ELF-1 (cell line): ENCODE measurements at regions not wholly inside any gene's neighbourhood (a gene's known extent, or its start where the extent isn't known, plus 50 kb on each side); places are given as distances from the start of the nearest gene placed in this dataset.
"Not testable (repeated sequence)": the region's sequence is repeated elsewhere in the genome, so short reads cannot be mapped to it uniquely, and the experiment has no call there.

Experiments used
- DNase-seq: peaks from one replicate; pipeline ENCODE4 v3.0.0-alpha.2; 2016; ENCODE audit warnings: low read depth, low spot score

- no peak for DNase-seq
Observed at GRCh38 chr3:145395421-145395820, 765.6 kb downstream of the PLOD2 start.

DNA sequence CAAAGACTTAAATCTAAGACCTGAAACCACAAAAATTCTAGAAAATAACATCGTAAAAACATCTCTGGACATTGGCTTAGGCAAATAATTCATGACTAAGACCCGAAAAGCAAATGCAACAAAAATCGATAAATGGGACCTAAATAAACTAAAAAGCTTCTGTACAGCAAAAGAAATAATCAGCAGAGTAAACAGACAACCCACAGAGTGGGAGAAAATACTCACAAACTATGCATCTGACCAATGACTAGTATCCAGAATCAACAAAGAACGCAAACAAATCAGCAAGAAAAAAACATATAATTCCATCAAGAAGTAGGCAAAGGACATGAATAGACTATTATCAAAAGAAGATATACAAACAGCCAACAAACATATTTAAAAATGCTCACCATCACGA lies 749.4 kb downstream of the PLOD2 start:
- DNase-seq = no peak

DNA sequence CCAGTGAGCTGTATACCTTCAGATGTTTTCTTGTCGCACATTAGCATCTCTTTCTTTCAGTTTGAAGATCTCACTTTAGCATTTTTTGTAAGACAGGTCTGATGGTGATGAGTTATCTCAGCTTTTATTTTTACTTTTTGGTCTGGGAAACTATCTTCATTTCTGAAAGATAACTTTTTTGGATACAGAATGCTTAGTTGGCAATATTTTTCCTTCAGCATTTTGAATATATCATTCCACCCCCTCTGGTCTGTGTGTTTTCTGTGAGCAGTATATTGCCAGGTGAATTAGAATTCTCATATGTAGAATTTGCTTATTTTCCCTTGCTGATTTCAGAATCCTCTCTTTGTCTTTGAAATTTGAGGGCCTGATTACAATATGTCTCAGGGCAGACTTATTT lies 743.3 kb downstream of the PLOD2 start:
- no peak for DNase-seq

DNA sequence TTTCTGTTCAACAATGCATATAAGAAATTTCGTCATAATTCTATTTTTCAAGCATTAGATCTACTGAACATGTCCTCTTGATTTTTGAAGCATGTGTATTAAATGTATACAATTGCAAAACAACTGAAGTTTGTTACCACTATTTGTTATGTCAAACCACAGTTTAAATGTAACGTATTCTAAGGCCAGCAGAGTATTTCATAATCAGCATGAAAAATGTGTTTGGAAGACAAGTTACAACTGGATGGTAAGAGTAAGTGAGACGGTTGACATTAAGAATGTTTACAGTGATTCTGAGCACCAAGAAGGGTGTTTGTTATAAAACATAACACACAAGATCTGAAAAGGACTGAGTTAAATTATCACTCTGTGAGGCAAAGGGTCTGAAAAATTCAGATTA lies 738.4 kb downstream of the PLOD2 start:
- DNase-seq = no peak

DNA sequence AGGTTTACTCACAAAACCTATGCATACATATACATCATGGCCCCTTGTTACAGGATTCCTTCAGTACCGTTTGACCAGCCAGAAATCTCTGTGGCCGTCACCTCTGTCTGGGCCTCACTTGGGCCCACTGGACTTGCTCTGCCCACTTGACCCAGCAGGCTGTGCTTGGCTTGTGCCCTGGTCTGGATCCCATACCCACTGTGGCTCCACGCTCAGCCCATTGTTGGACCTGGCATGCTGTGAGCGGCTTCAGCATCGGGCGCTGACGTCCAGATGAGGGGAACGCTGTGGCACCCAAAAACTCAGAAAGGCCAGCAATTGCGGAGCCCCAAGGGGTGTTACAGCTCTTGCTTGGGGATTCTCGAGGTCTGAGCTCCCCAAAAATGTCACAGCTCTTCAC lies 733.6 kb downstream of the PLOD2 start:
- no peak for DNase-seq

GRCh38 chr3:145429546-145429945 lies 731.4 kb downstream of the PLOD2 start:
- no peak for DNase-seq

- DNase-seq = no peak
Observed at GRCh38 chr3:145448436-145448835, 712.5 kb downstream of the PLOD2 start.

GRCh38 chr3:145450018-145450682 lies 710.8 kb downstream of the PLOD2 start:
- no peak for DNase-seq

- no peak for DNase-seq
Observed at GRCh38 chr3:145457825-145458552, 703.0 kb downstream of the PLOD2 start.

GRCh38 chr3:145459681-145460080 lies 701.3 kb downstream of the PLOD2 start:
- not testable (repeated sequence) for DNase-seq

- no peak for DNase-seq
Observed at GRCh38 chr3:145471976-145472375, 689.0 kb downstream of the PLOD2 start.

DNA sequence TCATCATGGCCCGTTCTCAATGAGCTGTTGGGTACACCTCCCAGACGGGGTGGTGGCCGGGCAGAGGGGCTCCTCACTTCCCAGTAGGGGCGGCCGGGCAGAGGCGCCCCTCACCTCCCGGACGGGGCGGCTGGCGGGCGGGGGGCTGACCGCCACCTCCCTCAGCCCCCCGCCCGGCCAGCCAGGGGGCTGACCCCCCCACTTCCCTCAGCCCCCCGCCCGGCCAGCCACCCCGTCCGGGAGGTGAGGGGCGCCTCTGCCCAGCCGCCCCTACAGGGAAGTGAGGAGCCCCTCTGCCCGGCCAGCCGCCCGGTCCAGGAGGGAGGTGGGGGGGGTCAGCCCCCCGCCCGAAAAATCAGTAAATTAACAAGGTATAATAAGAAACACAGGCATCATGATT lies 678.2 kb downstream of the PLOD2 start:
- DNase-seq = not testable (repeated sequence)

DNA sequence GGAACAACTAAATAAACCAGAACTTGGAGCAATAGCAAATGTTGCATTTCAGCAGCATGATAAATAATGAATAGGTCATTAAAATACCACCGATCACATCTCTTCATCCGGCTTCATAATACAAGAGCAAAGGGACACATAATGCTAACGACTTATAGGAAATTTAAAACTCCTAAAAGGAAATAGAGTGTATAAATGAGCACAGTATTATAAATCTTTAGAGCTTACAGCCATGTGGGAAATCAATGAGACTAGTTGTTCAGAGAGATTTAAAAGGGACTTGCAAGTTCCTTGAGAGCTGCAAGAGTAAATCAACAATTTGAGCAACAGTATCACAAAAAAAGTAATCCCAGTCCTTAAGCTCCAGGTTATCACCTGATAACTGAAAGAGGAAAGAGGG lies 677.0 kb downstream of the PLOD2 start:
- no peak for DNase-seq

DNA sequence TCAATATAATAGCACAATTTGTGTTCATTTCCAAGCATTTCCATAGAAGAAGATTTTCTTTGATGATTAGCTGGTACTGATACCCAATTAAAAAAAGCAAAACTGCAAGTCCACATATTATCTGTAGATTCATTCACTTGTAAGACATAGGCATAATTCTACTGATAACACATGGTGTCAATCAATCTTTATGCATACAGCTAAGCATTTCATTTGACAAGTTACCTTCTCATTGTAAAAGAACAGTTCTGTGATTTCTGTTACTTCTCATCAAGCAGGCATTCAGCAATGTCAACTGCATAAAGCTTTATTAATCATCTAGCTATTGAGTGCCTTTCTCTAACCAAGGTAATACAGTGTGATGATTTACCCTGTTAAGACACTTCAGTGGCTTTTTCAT lies 672.0 kb downstream of the PLOD2 start:
- no peak for DNase-seq

DNA sequence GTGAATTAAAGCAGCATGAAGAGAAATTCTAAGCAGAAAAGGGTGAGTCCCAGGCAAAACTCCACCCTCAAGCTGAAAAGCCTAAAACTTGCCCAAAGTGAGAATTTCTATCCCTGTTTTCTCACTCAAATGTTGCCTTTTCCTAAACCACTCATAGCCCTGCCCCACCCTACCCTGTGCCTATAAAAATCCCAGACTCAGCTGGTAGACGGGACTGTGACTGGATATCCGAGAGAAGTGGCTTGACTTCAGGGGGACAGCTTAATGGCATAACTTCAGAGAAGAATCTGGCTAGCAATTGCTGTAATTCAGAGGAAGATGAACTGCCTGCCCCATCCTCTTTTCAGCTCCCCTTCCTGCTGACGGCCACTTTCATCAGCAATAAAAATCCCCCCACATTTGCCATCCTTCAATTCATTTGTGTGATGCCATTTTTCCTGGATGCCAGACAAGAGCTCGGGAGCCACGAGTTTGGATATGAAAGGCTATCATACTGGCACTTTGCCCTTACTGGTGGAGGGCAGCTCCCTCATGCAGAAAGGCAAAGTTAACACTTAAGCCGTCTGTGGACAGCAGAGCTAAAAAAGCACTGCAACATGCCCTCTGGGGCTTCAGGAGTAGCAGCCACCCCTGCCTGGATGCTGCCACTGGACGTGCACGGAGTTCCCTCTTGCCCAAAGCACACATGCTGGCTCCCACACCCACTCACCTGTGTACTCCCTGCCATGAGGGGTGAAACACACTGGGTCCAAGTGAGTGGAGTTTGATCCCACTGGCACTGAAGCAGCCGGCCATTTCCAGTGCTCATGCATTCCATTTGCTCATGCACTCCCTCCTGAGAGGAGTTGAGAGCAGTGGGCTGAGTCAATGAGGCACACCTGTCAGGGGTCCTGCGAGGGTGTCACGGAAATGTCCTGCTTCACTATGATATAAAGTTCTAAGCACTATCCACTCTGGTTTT lies 670.6 kb downstream of the PLOD2 start:
- DNase-seq = no peak

DNA sequence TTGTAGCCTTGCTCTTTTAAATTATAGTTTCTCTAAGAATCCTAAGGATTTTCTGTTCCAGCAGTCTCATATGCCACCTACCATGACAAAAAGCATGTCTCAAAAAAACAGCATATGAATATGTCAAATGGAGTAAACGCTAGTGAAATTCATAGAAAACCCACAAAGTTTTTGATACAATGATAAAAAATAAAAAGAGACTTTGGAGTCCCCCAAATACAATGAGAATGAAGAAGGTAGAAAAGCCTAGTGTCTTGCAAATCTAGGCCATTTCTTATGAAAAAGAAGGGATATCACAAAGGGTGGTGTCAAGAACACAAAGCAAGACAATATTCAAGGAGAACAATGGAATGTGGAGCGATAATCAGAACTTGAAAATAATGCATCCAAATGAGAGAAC lies 668.5 kb downstream of the PLOD2 start:
- no peak for DNase-seq

GRCh38 chr3:145517416-145517815 lies 643.6 kb downstream of the PLOD2 start:
- not testable (repeated sequence) for DNase-seq

DNA sequence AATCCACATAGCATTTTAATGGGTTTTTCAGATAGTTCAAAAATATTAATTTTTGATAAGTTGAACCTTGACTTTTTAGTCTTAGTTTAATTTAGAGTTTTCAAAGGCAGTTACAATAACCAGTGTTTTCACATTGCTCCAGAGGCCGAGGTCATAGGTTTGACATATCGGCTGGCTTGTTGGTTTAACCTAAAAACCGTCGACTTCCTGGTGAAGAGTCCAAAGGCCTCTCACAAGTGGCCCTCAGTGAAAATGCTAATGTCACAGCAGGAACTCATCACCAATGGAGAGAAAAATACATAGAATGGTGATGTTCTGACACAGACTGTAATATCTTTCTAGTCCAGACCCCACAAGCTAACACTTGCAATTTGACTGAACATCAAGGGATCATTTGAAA lies 642.3 kb downstream of the PLOD2 start:
- DNase-seq = no peak

DNA sequence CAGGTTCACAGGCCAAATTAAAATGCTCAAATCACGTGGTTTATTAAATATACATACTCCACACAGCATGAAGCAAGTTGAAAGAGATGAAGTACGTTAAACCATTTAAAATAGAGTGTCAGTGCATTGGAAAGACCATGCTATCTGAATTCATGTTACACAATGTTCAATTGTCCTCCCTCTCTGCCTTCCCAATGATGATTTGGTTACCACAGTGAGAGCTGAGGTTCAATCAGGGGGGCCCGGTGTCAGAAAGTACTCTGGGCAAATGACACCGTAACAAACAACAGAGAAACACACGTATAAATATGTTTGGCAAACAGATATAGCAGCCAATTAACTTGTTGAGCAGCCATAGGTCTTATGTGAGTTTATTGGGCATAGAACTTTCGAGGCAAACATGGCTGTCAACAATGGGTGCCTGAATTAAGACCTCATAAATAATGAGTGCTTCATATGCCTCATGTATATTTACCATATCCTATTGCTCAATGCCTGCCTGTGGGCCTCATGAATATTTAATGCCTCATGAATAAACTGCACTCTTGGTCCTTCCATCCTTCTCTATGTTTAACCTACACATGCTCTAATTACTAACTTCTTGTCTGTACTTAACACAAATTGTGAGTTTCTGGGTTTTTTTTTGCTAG lies 641.5 kb downstream of the PLOD2 start:
- no peak for DNase-seq

- no peak for DNase-seq
Observed at GRCh38 chr3:145522179-145522578, 638.8 kb downstream of the PLOD2 start.

DNA sequence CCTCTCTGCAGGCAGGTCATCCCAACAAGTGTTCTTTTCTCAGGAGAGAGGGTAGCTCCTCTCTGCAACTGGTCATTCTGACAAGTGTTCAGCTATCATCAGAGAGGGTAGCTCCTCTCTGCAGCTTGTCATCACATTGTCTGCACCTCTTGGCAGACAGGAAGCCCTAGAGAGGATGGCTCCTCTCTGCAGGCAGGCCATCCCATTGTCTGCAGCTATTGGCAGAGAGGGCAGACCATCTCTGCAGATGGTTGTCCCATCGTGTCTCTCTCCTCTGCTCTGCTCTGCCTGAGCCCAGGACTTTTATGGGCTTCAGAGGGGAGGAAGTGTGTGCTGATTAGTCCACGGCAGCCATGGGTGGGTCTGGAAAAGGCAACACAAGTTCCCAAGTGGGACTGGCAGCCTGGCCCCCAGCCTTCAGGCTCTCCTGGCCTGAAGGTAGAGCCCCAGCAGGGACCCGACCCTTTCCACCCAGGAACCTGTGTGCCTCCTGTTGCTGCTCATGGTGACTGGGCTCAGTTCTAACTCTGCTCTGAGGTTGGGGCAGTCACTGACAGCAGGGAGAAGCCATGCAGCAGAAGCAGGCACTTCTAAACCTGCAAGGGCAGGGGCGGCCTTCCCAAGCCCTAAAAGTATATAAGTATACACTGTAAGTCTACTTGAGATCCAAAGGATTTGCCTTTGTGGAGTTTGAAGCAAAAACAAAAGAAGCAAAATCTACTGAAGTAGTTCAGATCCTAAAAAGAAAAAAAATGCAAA lies 637.9 kb downstream of the PLOD2 start:
- DNase-seq = no peak
